ENCODE measurements at regions not wholly inside any gene's neighbourhood (a gene's known extent, or its start where the extent isn't known, plus 50 kb on each side); places are given as distances from the start of the nearest gene placed in this dataset.

- TF ChIP-seq CTCF (IDR thresholded peaks at IDR 0.05) = no peak
- no peak for TF ChIP-seq POLR2A (IDR thresholded peaks at IDR 0.05)
Measured at GRCh38 chr18:22539051-22539765, 121.5 kb upstream of the CTAGE1 start.

Data from lower leg skin (tissue), 3 donors.